BJ (cell line): ENCODE measurements at regions not wholly inside any gene's neighbourhood (a gene's known extent, or its start where the extent isn't known, plus 50 kb on each side); places are given as distances from the start of the nearest gene placed in this dataset.

Experiments used
- CTCF ChIA-PET: fragments of 350-600 bp; formaldehyde crosslinking; extraction: SDS; loops from one replicate; lab custom pipeline; 2021; ENCODE audit warnings: antibody characterized with exemption, inconsistent platforms; lab: Yijun Ruan, JAX
- POLR2A ChIA-PET: fragments of 300-600 bp; sonication (Branson Sonifier 250); formaldehyde crosslinking; extraction: SDS; loops from one replicate; lab custom pipeline; 2021; ENCODE audit warnings: antibody characterized with exemption; lab: Charles Lee
- DNase-seq: peaks from one replicate; pipeline ENCODE4 v3.0.0-alpha.2; 2011; ENCODE audit warnings: low read depth
- H3K27me3 ChIP-seq: 2 replicates; pipeline ENCODE4 v1.6.0; 2011; ENCODE audit warnings: low read length; ENCODE audit not compliant: control insufficient read depth, insufficient read depth
- H3K36me3 ChIP-seq: 2 replicates; pipeline ENCODE4 v1.5.1; 2011; ENCODE audit warnings: low read length; ENCODE audit not compliant: control insufficient read depth, insufficient read depth
- H3K4me3 ChIP-seq: 2 replicates; pipeline ENCODE4 v1.5.1; 2011; ENCODE audit warnings: low read depth, mild to moderate bottlenecking, control low read depth, low read length
- TF ChIP-seq, protein P1 (sequence below): IDR thresholded peaks from 2 replicates; pipeline ENCODE4 v1.5.1; 2011; ENCODE audit warnings: low read depth, mild to moderate bottlenecking, control low read depth, inconsistent platforms, low read length, moderate library complexity; ENCODE audit not compliant: insufficient read depth

DNA sequence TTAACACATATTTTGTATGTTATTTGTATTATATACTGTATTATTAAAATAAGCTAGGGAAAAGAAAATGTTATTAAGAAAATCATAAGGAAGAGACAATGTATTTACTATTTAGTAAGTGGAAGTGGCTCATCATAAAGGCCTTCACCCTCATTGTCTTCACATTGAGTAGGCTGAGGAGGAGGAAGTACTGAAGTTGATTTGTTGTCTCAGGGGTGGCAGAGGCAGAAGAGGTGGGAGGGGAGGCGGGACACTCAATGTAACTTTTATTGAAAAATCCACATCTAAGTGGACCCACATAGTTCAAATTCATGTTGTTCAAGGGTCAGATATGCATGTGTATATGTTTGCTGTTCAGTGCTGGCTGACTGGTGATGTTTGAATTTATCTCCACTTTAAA lies 210.2 kb upstream of the CITED2 start:
- ChIA-PET POLR2A (no interaction called here), CTCF (no interaction called here)
- TF ChIP-seq, protein P1, sequence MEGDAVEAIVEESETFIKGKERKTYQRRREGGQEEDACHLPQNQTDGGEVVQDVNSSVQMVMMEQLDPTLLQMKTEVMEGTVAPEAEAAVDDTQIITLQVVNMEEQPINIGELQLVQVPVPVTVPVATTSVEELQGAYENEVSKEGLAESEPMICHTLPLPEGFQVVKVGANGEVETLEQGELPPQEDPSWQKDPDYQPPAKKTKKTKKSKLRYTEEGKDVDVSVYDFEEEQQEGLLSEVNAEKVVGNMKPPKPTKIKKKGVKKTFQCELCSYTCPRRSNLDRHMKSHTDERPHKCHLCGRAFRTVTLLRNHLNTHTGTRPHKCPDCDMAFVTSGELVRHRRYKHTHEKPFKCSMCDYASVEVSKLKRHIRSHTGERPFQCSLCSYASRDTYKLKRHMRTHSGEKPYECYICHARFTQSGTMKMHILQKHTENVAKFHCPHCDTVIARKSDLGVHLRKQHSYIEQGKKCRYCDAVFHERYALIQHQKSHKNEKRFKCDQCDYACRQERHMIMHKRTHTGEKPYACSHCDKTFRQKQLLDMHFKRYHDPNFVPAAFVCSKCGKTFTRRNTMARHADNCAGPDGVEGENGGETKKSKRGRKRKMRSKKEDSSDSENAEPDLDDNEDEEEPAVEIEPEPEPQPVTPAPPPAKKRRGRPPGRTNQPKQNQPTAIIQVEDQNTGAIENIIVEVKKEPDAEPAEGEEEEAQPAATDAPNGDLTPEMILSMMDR, result no peak
- no peak overlapping the region for H3K4me3 ChIP-seq
- DNase-seq, result no peak
- no peaks in the 10 kb centered on the region for H3K36me3 ChIP-seq
- H3K27me3 ChIP-seq, result no peaks in the 10 kb centered on the region

DNA sequence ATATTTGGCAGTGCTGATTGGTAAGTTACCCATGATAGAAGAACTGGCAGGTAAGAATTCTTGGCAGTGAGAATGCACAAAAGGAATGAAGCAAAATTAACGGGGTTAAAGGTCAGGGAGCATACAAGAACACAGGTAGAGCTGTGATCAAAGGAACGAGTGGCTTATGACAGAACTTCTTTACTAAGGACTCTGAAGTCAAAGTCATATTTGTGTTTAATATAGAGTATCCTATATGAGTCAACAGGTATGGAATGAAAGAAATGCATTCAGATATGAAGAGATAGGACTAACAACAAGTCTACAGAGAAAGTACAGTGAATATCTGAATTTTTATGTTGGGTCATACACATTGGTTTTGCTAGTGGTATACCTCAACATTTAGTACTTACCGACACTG lies 209.0 kb upstream of the CITED2 start:
- TF ChIP-seq, protein P1, result no peak
- no peak for DNase-seq
- POLR2A ChIA-PET, result no interaction called here
- no peaks in the 10 kb centered on the region for H3K36me3 ChIP-seq
- no peak overlapping the region for H3K4me3 ChIP-seq
- H3K27me3 ChIP-seq, result no peaks in the 10 kb centered on the region
- CTCF ChIA-PET, result interaction anchor here (1.2 kb wide), 1 partner anchor 13 kb away, joined by 3 read pairs; no protein-coding TSS in a partner anchor

- H3K36me3 ChIP-seq, result no peaks in the 10 kb centered on the region
- H3K4me3 ChIP-seq, result no peak overlapping the region
- TF ChIP-seq, protein P1, result no peak
- H3K27me3 ChIP-seq, result no peaks in the 10 kb centered on the region
- no peak for DNase-seq
- POLR2A ChIA-PET, result interaction anchor here (0.5 kb wide), 1 partner anchor 213 kb away, joined by 5 read pairs; no protein-coding TSS in a partner anchor
- CTCF ChIA-PET, result interaction anchor here (0.6 to 1.2 kb wide), 2 partner anchors 13 to 1982 kb away, joined by 3 read pairs; no protein-coding TSS in a partner anchor
Measured at GRCh38 chr6:139582956-139583355, 208.5 kb upstream of the CITED2 start.

DNA sequence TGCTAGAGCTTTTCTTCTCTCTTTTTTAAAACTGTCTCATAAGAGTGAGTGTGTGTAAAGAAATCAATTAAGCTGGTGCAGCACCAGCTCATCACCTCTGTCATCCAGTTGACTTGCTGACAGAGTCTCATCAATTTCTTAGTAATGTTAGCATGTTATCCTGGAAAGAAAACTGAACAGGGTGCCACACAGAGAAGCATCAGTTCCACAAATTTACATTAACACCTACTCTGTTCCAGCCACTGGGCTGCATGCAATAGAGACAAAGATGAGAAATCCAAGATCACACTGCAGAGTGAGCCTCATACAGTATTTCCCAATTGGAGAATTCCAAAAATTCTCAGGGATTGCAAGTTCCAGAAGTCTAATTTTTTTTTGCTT lies 207.0 kb upstream of the CITED2 start:
- Histone ChIP-seq H3K36me3 (no peaks in the 10 kb centered on the region), H3K27me3 (no peaks in the 10 kb centered on the region), H3K4me3 (no peak overlapping the region)
- ChIA-PET CTCF (interaction anchor here (1.3 kb wide), 1 partner anchor 14 kb away, joined by 3 read pairs; no protein-coding TSS in a partner anchor), POLR2A (no interaction called here)
- TF ChIP-seq, protein P1, result no peak
- no peak for DNase-seq

- POLR2A ChIA-PET, result no interaction called here
- Histone ChIP-seq H3K27me3 (no peaks in the 10 kb centered on the region), H3K36me3 (no peaks in the 10 kb centered on the region), H3K4me3 (no peak overlapping the region)
- TF ChIP-seq, protein P1, result no peak
- no peak for DNase-seq
- CTCF ChIA-PET, result interaction anchor here (1.3 kb wide), 1 partner anchor 15 kb away, joined by 3 read pairs; no protein-coding TSS in a partner anchor
Measured at GRCh38 chr6:139580592-139581484, 206.4 kb upstream of the CITED2 start.
